Lung (tissue), 11 donors: ENCODE measurements at regions not wholly inside any gene's neighbourhood (a gene's known extent, or its start where the extent isn't known, plus 50 kb on each side); places are given as distances from the start of the nearest gene placed in this dataset.

ENCODE experiments used
- ATAC-seq: fragments of 200-7000 bp; cut with Tn5 transposase; one replicate; pipeline ENCODE4 v1.9.1; 2020; ENCODE audit warnings: moderate number of reproducible peaks; ENCODE audit not compliant: insufficient read depth, low FRiP score
- DNase-seq, 3 donors: peaks; one replicate each; pipeline ENCODE4 v3.0.0-alpha.2; 2013 to 2017
- H3K27ac ChIP-seq, 2 donors: one replicate each; pipeline ENCODE4 v1.5.1; 2013; ENCODE audit warnings: mild to moderate bottlenecking in 2 of 2, moderate library complexity in 2 of 2, control low read depth in 1 of 2, inconsistent platforms in 1 of 2, low read depth in 1 of 2, low read length in 1 of 2
- H3K27me3 ChIP-seq, 3 donors: one replicate each; pipeline ENCODE4 v1.5.1; 2013; ENCODE audit warnings: low read length in 2 of 3; ENCODE audit not compliant: control insufficient read depth in 3 of 3, insufficient read depth in 3 of 3
- H3K36me3 ChIP-seq, 4 donors: one replicate each; pipeline ENCODE4 v1.5.1; 2013; ENCODE audit warnings: low read length in 4 of 4, mild to moderate bottlenecking in 1 of 4, moderate library complexity in 1 of 4; ENCODE audit not compliant: control insufficient read depth in 4 of 4, insufficient read depth in 4 of 4
- H3K4me1 ChIP-seq, 5 donors: one replicate each; pipeline ENCODE4 v1.5.1; 2013; ENCODE audit warnings: low read length in 5 of 5, mild to moderate bottlenecking in 2 of 5, moderate library complexity in 1 of 5; ENCODE audit not compliant: control insufficient read depth in 5 of 5, insufficient read depth in 5 of 5
- H3K4me3 ChIP-seq: one replicate; pipeline ENCODE4 v1.5.1; 2013; ENCODE audit warnings: mild to moderate bottlenecking, control low read depth, moderate library complexity
- H3K9ac ChIP-seq, 2 donors: one replicate each; pipeline ENCODE4 v1.5.1; 2013; ENCODE audit warnings: low read length in 2 of 2, control low read depth in 1 of 2; ENCODE audit not compliant: insufficient read depth in 1 of 2
- H3K9me3 ChIP-seq, 4 donors: one replicate each; pipeline ENCODE4 v1.5.1; 2013; ENCODE audit warnings: low read length in 3 of 4, mild to moderate bottlenecking in 1 of 4, moderate library complexity in 1 of 4; ENCODE audit not compliant: control insufficient read depth in 4 of 4, insufficient read depth in 3 of 4
- WGBS, 2 donors: extraction: QIAGEN DNeasy Blood & Tissue Kit; methylation state at CpG; one replicate each; pipeline ENCODE4 v1.1.7; 2013; 5-methylcytosine and 5-hydroxymethylcytosine counted together
- TF ChIP-seq, protein P1 (sequence below): IDR thresholded peaks from 2 replicates; pipeline ENCODE4 v1.5.1; 2012; ENCODE audit warnings: mild to moderate bottlenecking; ENCODE audit errors: control extremely low read depth, extremely low read depth
- donor health status: control.
- donor health status: control.
- donor health status: Bipolar disorder and iron deficiency.
- donor health status: healthy.
- donor health status: DM: yes; HTN: yes; CAD: no.

DNA sequence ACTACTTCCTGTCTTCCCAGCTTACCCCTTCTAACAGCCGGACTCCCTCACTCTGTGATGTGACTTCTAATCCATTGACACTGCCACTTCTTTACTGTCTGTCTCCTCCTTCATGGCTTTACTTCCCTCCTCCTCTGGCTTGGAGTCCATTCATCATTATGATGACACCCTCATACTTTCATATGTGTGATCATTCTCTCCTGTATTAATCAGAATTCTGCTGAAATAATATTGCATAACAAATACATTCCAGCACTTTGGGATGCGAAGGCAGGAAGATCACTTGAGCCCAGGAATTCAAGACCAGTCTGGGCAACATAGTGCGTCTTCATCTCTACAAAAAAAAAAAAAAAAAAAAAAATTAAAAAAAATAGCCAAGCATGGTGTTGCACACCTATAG is 147.9 kb upstream of the BTBD3 start:
- Histone ChIP-seq H3K27ac (no peak overlapping the region), H3K4me1 (no peaks in the 10 kb centered on the region), H3K4me3 (no peak overlapping the region), H3K27me3 (no peaks in the 10 kb centered on the region), H3K9ac (no peak overlapping the region), H3K9me3 (peaks cover 0 to 4% (median 0%) of the 10 kb centered on the region in 4 donors), H3K36me3 (no peaks in the 10 kb centered on the region)
- TF ChIP-seq, protein P1, sequence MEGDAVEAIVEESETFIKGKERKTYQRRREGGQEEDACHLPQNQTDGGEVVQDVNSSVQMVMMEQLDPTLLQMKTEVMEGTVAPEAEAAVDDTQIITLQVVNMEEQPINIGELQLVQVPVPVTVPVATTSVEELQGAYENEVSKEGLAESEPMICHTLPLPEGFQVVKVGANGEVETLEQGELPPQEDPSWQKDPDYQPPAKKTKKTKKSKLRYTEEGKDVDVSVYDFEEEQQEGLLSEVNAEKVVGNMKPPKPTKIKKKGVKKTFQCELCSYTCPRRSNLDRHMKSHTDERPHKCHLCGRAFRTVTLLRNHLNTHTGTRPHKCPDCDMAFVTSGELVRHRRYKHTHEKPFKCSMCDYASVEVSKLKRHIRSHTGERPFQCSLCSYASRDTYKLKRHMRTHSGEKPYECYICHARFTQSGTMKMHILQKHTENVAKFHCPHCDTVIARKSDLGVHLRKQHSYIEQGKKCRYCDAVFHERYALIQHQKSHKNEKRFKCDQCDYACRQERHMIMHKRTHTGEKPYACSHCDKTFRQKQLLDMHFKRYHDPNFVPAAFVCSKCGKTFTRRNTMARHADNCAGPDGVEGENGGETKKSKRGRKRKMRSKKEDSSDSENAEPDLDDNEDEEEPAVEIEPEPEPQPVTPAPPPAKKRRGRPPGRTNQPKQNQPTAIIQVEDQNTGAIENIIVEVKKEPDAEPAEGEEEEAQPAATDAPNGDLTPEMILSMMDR, result no peak
- WGBS, 2 donors, result 96 to 97% methylated on average over 3 of the region's 3 CpGs
- no peak for ATAC-seq
- DNase-seq, result no peak

DNA sequence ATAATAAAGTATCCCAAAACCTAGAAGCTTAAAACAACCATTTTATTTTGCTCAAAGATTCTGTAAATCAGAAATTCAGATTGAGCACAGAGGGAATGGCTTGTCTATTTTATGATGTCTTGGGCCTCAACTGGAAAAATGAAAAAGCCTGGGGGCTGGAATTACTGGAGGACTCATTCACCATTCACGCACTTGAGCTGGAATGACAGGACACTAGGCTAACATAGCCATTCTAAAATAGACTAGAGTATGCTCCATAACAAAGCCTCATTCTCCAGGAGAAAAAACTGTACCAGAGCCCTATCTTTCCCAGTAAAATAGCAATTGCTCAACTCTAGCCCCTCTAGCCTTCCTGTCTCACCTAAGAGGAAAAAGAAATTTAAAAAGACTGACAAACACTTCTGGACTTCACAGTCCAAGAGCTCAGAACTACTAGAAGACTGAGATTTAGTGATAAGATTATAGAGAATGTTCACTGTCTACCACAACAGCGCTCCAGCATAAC is 145.4 kb upstream of the BTBD3 start:
- H3K9me3 ChIP-seq, result peaks cover 0 to 4% (median 0%) of the 10 kb centered on the region in 4 donors
- 90 to 97% methylated on average over 2 of the region's 2 CpGs for WGBS, 2 donors
- ATAC-seq (no peak), DNase-seq (no peak)
- H3K27ac ChIP-seq, result no peak overlapping the region
- TF ChIP-seq, protein P1, result no peak
- no peaks in the 10 kb centered on the region for H3K4me1 ChIP-seq
- H3K4me3 ChIP-seq, result no peak overlapping the region
- H3K27me3 ChIP-seq, result no peaks in the 10 kb centered on the region
- H3K36me3 ChIP-seq, result no peaks in the 10 kb centered on the region
- H3K9ac ChIP-seq, result no peak overlapping the region

DNA sequence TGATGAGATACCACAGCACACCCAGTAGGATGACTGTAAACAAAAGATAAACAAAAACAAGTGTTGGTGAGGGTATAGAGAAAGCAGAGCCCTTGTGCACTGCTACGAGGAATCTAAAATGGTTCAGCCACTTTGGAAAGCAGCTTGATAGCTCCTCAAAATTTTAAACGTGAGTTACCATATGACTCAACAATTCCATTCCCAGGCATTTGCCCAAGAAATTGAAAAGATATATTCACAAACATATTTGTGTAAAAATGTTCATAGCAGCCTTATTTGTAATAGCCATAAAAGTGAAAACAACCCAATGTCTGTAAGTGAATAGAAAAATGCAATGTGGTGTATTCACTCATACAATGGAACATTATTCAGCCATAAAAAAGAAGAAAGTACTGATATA is 141.0 kb upstream of the BTBD3 start:
- no peaks in the 10 kb centered on the region for H3K27me3 ChIP-seq
- peaks cover 0 to 4% (median 0%) of the 10 kb centered on the region in 4 donors for H3K9me3 ChIP-seq
- no peak overlapping the region for H3K9ac ChIP-seq
- no peak overlapping the region for H3K27ac ChIP-seq
- DNase-seq (no peak), ATAC-seq (no peak)
- no peak overlapping the region for H3K4me3 ChIP-seq
- no peaks in the 10 kb centered on the region for H3K36me3 ChIP-seq
- peaks cover 0 to 4% (median 0%) of the 10 kb centered on the region in 5 donors for H3K4me1 ChIP-seq
- WGBS, 2 donors, result 78 to 86% methylated on average over 2 of the region's 2 CpGs
- TF ChIP-seq, protein P1, result no peak
